Raji (cell line): ENCODE measurements at regions not wholly inside any gene's neighbourhood (a gene's known extent, or its start where the extent isn't known, plus 50 kb on each side); places are given as distances from the start of the nearest gene placed in this dataset.

Source experiments
- POLR2A ChIP-seq: IDR thresholded peaks from 2 replicates; pipeline ENCODE4 v1.6.1; 2011; ENCODE audit warnings: low read depth, low read length, control low read depth; ENCODE audit not compliant: insufficient read depth

GRCh38 chr12:69097619-69098368 lies 141.6 kb upstream of the CPSF6 start:
- TF ChIP-seq POLR2A, result no peak

GRCh38 chr12:69099201-69099837 lies 140.1 kb upstream of the CPSF6 start:
- TF ChIP-seq POLR2A, result no peak

GRCh38 chr12:69101505-69101904 lies 137.9 kb upstream of the CPSF6 start:
- no peak for TF ChIP-seq POLR2A

- TF ChIP-seq POLR2A, result no peak
These were observed 136.5 kb upstream of the CPSF6 start for GRCh38 chr12:69102856-69103255.

GRCh38 chr12:69105101-69105962 lies 134.0 kb upstream of the CPSF6 start:
- TF ChIP-seq POLR2A, result no peak

- TF ChIP-seq POLR2A, result no peak
These were observed 132.8 kb upstream of the CPSF6 start for GRCh38 chr12:69106482-69107118.

GRCh38 chr12:69107541-69107940 lies 131.8 kb upstream of the CPSF6 start:
- TF ChIP-seq POLR2A, result no peak

GRCh38 chr12:69108037-69108436 lies 131.3 kb upstream of the CPSF6 start:
- TF ChIP-seq POLR2A, result no peak

GRCh38 chr12:69112616-69113015 lies 126.8 kb upstream of the CPSF6 start:
- TF ChIP-seq POLR2A, result no peak

GRCh38 chr12:69115099-69115498 lies 124.3 kb upstream of the CPSF6 start:
- TF ChIP-seq POLR2A, result no peak

GRCh38 chr12:69115951-69116350 lies 123.4 kb upstream of the CPSF6 start:
- TF ChIP-seq POLR2A, result no peak

- TF ChIP-seq POLR2A, result no peak
These were observed 121.7 kb upstream of the CPSF6 start for GRCh38 chr12:69117566-69118266.

- no peak for TF ChIP-seq POLR2A
These were observed 120.9 kb upstream of the CPSF6 start for GRCh38 chr12:69118516-69118915.

GRCh38 chr12:69119770-69120169 lies 119.6 kb upstream of the CPSF6 start:
- TF ChIP-seq POLR2A, result no peak

GRCh38 chr12:69120354-69120753 lies 119.0 kb upstream of the CPSF6 start:
- TF ChIP-seq POLR2A, result no peak
